Osteoblast (primary cell): ENCODE measurements at regions not wholly inside any gene's neighbourhood (a gene's known extent, or its start where the extent isn't known, plus 50 kb on each side); places are given as distances from the start of the nearest gene placed in this dataset.

ENCODE experiments used
- DNase-seq: peaks from one replicate; pipeline ENCODE4 v3.0.0; 2011; ENCODE audit warnings: low spot score, mixed read lengths; ENCODE audit not compliant: insufficient read length; ENCODE audit errors: missing footprints
- H2AFZ ChIP-seq: 2 replicates; pipeline ENCODE4 v1.6.0; 2011; ENCODE audit warnings: mild to moderate bottlenecking, low read length
- H3K27ac ChIP-seq: 2 replicates; pipeline ENCODE4 v1.5.1; 2011; ENCODE audit warnings: mild to moderate bottlenecking, low read depth, low read length, moderate library complexity
- H3K27me3 ChIP-seq: 2 replicates; pipeline ENCODE4 v1.6.0; 2012; ENCODE audit warnings: mild to moderate bottlenecking, control low read depth, inconsistent platforms, low read length, moderate library complexity; ENCODE audit not compliant: insufficient read depth
- H3K36me3 ChIP-seq: 2 replicates; pipeline ENCODE4 v1.5.1; 2011; ENCODE audit warnings: mild to moderate bottlenecking, low read length, control low read depth, moderate library complexity; ENCODE audit not compliant: insufficient read depth
- H3K4me1 ChIP-seq: 2 replicates; pipeline ENCODE4 v1.5.1; 2011; ENCODE audit warnings: mild to moderate bottlenecking, low read length, control low read depth, moderate library complexity; ENCODE audit not compliant: insufficient read depth
- H3K4me2 ChIP-seq: 2 replicates; pipeline ENCODE4 v1.6.0; 2011; ENCODE audit warnings: mild to moderate bottlenecking, low read length; ENCODE audit not compliant: insufficient read depth
- H3K4me3 ChIP-seq: fragments of 200-600 bp; sonication (generic); 3 replicates; pipeline ENCODE4 v1.5.1; 2012; ENCODE audit warnings: mild to moderate bottlenecking, low read length, inconsistent platforms; ENCODE audit not compliant: insufficient read depth
- H3K79me2 ChIP-seq: 2 replicates; pipeline ENCODE4 v1.6.0; 2012; ENCODE audit warnings: mild to moderate bottlenecking, low read length, control low read depth, inconsistent platforms; ENCODE audit not compliant: insufficient read depth
- H3K9me3 ChIP-seq: 2 replicates; pipeline ENCODE4 v1.5.1; 2011; ENCODE audit warnings: low read depth, low read length, control low read depth
- H4K20me1 ChIP-seq: 2 replicates; pipeline ENCODE4 v1.6.0; 2012; ENCODE audit warnings: mild to moderate bottlenecking, low read length, control low read depth; ENCODE audit not compliant: insufficient read depth
- CTCF ChIP-seq: IDR thresholded peaks from 2 replicates; pipeline ENCODE4 v1.5.1; 2011; ENCODE audit warnings: mild to moderate bottlenecking, low read depth, low read length, moderate library complexity; ENCODE audit errors: extremely low read depth

DNA sequence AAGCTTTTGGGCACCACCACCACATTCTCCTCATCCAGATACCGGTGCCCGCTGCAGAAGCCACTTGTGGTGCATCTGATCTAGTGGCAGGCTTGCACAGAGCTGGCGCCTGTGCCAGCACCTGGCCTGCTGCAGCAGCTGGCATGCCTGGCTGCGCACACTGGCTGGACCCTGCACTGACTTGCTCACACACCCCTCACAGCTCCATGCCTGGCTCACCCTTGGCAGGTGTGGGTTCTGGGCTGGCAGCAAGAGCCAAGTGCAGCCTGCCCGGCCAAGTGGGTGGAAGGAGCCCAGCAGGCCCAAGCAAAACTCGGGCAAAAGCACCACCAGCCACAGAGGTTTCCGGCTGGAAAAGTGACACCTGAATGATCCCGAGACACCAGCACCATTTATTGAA is 315.7 kb upstream of the RRP15 start:
- no peak for DNase-seq
- Histone ChIP-seq H2AFZ (no peak overlapping the region), H3K36me3 (no peaks in the 10 kb centered on the region), H3K9me3 (no peaks in the 10 kb centered on the region), H3K27me3 (no peaks in the 10 kb centered on the region), H4K20me1 (no peaks in the 10 kb centered on the region), H3K4me3 (no peak overlapping the region), H3K4me2 (no peak overlapping the region), H3K4me1 (no peaks in the 10 kb centered on the region), H3K79me2 (no peaks in the 10 kb centered on the region), H3K27ac (no peak overlapping the region)
- TF ChIP-seq CTCF: no peak

DNA sequence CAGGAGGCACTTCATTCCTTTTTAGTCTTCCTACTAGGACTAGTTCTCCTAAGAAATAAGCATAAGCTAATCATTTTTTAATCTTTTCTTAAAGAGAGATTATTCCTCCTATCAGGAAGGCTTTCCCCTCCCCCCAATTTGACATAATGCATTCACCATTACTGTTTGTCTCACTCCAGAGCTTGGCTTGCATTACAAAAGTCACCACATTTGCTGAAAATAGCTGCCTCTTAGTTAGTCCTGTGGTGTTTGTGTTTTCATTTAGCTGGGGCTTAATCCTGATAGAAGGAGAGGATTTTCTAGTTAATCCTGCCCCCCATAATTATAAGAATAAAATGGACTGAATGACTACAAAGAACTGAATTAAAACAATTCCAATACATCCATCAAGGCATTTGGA is 307.1 kb upstream of the RRP15 start:
- H3K9me3 ChIP-seq: no peaks in the 10 kb centered on the region
- H3K27me3 ChIP-seq: no peaks in the 10 kb centered on the region
- H4K20me1 ChIP-seq: no peaks in the 10 kb centered on the region
- H3K79me2 ChIP-seq: no peaks in the 10 kb centered on the region
- no peak overlapping the region for H3K27ac ChIP-seq
- DNase-seq: no peak
- H3K36me3 ChIP-seq: no peaks in the 10 kb centered on the region
- H3K4me2 ChIP-seq: no peak overlapping the region
- H3K4me3 ChIP-seq: no peak overlapping the region
- H2AFZ ChIP-seq: no peak overlapping the region
- TF ChIP-seq CTCF: no peak
- no peaks in the 10 kb centered on the region for H3K4me1 ChIP-seq

- Histone ChIP-seq H3K27ac (no peak overlapping the region), H3K4me1 (no peaks in the 10 kb centered on the region), H3K4me2 (no peak overlapping the region), H3K4me3 (no peak overlapping the region), H3K36me3 (no peaks in the 10 kb centered on the region), H3K27me3 (no peaks in the 10 kb centered on the region), H2AFZ (no peak overlapping the region), H4K20me1 (no peaks in the 10 kb centered on the region), H3K9me3 (no peaks in the 10 kb centered on the region), H3K79me2 (no peaks in the 10 kb centered on the region)
- DNase-seq: no peak
- no peak for TF ChIP-seq CTCF
Observed at GRCh38 chr1:217981430-217981829, 303.7 kb upstream of the RRP15 start.

- H3K4me3 ChIP-seq: no peak overlapping the region
- no peak for DNase-seq
- no peaks in the 10 kb centered on the region for H3K79me2 ChIP-seq
- no peaks in the 10 kb centered on the region for H3K27me3 ChIP-seq
- no peak overlapping the region for H3K4me2 ChIP-seq
- no peaks in the 10 kb centered on the region for H3K4me1 ChIP-seq
- H3K9me3 ChIP-seq: no peaks in the 10 kb centered on the region
- no peak overlapping the region for H3K27ac ChIP-seq
- H4K20me1 ChIP-seq: no peaks in the 10 kb centered on the region
- no peak overlapping the region for H2AFZ ChIP-seq
- no peak for TF ChIP-seq CTCF
- H3K36me3 ChIP-seq: no peaks in the 10 kb centered on the region
Observed at GRCh38 chr1:217982331-217983050, 302.6 kb upstream of the RRP15 start.
